Body of pancreas (tissue), 4 donors: ENCODE measurements at regions not wholly inside any gene's neighbourhood (a gene's known extent, or its start where the extent isn't known, plus 50 kb on each side); places are given as distances from the start of the nearest gene placed in this dataset.
"Not testable (repeated sequence)": the region's sequence is repeated elsewhere in the genome, so short reads cannot be mapped to it uniquely, and the experiment has no call there.

Experiments
- ATAC-seq: fragments of 150-250 bp; one replicate; pipeline ENCODE4 v1.9.1; 2016
- DNase-seq, 4 donors: peaks; one replicate each; pipeline ENCODE4 v3.0.0-alpha.2; 2019
- H3K27ac ChIP-seq, 4 donors: fragments of 200-600 bp; sonication (generic); 1 replicate in 3 of 4; 2 replicates in 1 of 4; pipeline versions ENCODE4 v1.5.1 to v1.6.1; 2016 to 2019; ENCODE audit warnings: mild to moderate bottlenecking in 1 of 4, mixed read lengths in 1 of 4, moderate library complexity in 1 of 4
- H3K27me3 ChIP-seq, 2 donors: fragments of 200-600 bp; sonication (generic); one replicate each; pipeline ENCODE4 v1.6.0; 2016; ENCODE audit warnings: mild to moderate bottlenecking in 1 of 2
- H3K36me3 ChIP-seq, 2 donors: fragments of 200-600 bp; sonication (generic); replicated peaks in 1 of 2; 2 replicates each; pipeline ENCODE4 v1.5.1; 2016; ENCODE audit warnings: low read depth in 2 of 2; ENCODE audit not compliant: insufficient read depth in 1 of 2
- H3K4me1 ChIP-seq: fragments of 200-600 bp; sonication (generic); one replicate; pipeline ENCODE4 v1.6.0; 2016
- H3K4me3 ChIP-seq, 2 donors: fragments of 200-600 bp; sonication (generic); 1 replicate in 1 of 2; 2 replicates in 1 of 2; pipeline ENCODE4 v1.5.1; 2016 to 2019
- H3K9me3 ChIP-seq, 3 donors: fragments of 200-600 bp; sonication (generic); 1 replicate in 2 of 3; 2 replicates in 1 of 3; pipeline ENCODE4 v1.5.1; 2016
- POLR2A ChIP-seq, 3 donors: fragments of 450-650 bp; IDR thresholded peaks; one replicate each; pipeline ENCODE4 v1.6.1; 2016; ENCODE audit warnings: antibody characterized with exemption in 3 of 3, mild to moderate bottlenecking in 2 of 3
- WGBS, 2 donors: methylation state at CpG; one replicate each; pipeline ENCODE4 v1.1.5; 2017; 5-methylcytosine and 5-hydroxymethylcytosine counted together
- intact Hi-C: fragments of 100-400 bp; cut with DNase I; formaldehyde crosslinking; loops from one replicate; pipeline ENCODE4 v1.15.1; 2023
- TF ChIP-seq, protein P1 (sequence below), 7 experiments: fragments of 450-650 bp in 4 of 7; fragments of 200-600 bp in 3 of 7; sonication (generic) in 3 of 7; IDR thresholded peaks; one replicate each; pipeline ENCODE4 v1.5.1; 2016 to 2019; ENCODE audit warnings: antibody characterized with exemption in 7 of 7

DNA sequence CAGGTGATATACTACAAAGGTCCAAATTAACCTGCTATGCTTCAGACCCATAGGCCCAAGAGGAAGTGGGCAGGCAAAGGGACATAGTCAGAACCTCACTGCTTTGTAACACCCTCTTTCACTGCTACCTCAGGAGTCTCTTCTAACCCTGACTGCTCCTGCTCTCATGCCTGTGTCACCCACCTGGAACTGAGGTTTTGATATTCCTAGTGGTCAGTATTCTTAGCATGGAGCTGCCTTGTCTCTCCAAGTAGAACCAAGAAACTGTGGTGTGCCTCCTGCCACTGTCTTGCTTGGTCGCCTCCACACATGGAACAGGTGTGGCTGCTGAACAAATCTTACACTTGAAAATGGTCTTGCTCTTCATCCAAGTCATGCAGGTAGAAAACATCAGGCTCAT, 677.5 kb downstream of the XPNPEP1 start:
- H3K27me3 ChIP-seq, result no peaks in the 10 kb centered on the region
- no peak for ATAC-seq
- intact Hi-C loops, result no loop called here

DNA sequence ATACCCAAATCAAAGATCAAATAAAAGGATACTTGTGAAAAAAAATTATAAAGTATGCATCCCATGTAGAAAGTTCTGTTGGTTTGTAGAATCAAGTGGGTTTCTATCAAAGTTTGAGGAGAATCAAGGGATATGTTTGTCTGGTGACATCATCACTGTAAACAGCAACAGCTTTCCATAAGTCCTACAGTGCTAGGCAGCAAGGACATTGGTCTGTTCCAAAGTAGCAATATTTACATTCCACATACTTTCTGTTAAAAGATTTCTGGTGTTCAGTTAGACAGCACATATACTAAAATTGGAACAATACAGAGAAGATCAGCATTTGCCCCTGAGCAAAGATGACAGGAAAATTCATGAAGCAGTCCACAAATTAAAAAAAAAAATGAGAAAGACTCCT, 683.9 kb downstream of the XPNPEP1 start:
- no peaks in the 10 kb centered on the region for H3K36me3 ChIP-seq
- H3K4me1 ChIP-seq, result no peaks in the 10 kb centered on the region
- no peaks in the 10 kb centered on the region for H3K27me3 ChIP-seq
- H3K27ac ChIP-seq, result no peak overlapping the region
- TF ChIP-seq POLR2A (IDR thresholded peaks at IDR 0.05), result no peak
- TF ChIP-seq, protein P1, sequence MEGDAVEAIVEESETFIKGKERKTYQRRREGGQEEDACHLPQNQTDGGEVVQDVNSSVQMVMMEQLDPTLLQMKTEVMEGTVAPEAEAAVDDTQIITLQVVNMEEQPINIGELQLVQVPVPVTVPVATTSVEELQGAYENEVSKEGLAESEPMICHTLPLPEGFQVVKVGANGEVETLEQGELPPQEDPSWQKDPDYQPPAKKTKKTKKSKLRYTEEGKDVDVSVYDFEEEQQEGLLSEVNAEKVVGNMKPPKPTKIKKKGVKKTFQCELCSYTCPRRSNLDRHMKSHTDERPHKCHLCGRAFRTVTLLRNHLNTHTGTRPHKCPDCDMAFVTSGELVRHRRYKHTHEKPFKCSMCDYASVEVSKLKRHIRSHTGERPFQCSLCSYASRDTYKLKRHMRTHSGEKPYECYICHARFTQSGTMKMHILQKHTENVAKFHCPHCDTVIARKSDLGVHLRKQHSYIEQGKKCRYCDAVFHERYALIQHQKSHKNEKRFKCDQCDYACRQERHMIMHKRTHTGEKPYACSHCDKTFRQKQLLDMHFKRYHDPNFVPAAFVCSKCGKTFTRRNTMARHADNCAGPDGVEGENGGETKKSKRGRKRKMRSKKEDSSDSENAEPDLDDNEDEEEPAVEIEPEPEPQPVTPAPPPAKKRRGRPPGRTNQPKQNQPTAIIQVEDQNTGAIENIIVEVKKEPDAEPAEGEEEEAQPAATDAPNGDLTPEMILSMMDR (IDR thresholded peaks at IDR 0.05), result no peak
- no peak overlapping the region for H3K4me3 ChIP-seq
- ATAC-seq, result no peak
- intact Hi-C loops, result no loop called here
- no peaks in the 10 kb centered on the region for H3K9me3 ChIP-seq
- DNase-seq, result no peak

More for the DNA sequence above, 677.5 kb downstream of the XPNPEP1 start:
- 89 to 100% methylated on average over 1 of the region's 1 CpG for WGBS, 2 donors
- no peaks in the 10 kb centered on the region for H3K9me3 ChIP-seq
- H3K4me1 ChIP-seq, result no peaks in the 10 kb centered on the region
- H3K4me3 ChIP-seq, result no peak overlapping the region
- DNase-seq, result no peak
- TF ChIP-seq POLR2A (IDR thresholded peaks at IDR 0.05), result no peak
- TF ChIP-seq, protein P1 (IDR thresholded peaks at IDR 0.05), result no peak
- no peak overlapping the region for H3K27ac ChIP-seq
- H3K36me3 ChIP-seq, result no peaks in the 10 kb centered on the region

DNA sequence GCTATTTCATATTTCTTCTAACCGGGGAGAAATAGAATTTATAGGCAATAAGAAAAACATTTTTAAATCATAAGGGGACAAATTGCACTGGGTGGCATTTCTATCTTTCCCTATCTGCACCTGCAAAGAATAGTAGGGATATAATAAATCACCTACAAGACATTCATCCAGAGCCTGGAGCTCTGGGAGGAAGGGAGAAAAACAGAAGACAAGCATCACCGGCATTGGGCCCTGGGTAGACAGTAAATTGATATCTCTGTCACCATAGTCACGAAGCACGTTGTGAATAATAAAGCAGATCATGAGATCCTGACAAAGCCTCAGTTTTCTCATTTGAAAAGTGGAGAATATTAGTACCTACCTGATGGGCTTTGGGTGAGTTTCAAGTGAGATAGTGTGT, 685.6 kb downstream of the XPNPEP1 start:
- Histone ChIP-seq H3K4me1 (no peaks in the 10 kb centered on the region), H3K4me3 (no peak overlapping the region), H3K36me3 (no peaks in the 10 kb centered on the region), H3K27ac (no peak overlapping the region), H3K9me3 (no peaks in the 10 kb centered on the region), H3K27me3 (no peaks in the 10 kb centered on the region)
- DNase-seq, result no peak
- WGBS, 2 donors, result 67 to 78% methylated on average over 4 of the region's 4 CpGs
- TF ChIP-seq, protein P1 (IDR thresholded peaks at IDR 0.05), result no peak
- TF ChIP-seq POLR2A (IDR thresholded peaks at IDR 0.05), result no peak
- intact Hi-C loops, result no loop called here
- no peak for ATAC-seq

DNA sequence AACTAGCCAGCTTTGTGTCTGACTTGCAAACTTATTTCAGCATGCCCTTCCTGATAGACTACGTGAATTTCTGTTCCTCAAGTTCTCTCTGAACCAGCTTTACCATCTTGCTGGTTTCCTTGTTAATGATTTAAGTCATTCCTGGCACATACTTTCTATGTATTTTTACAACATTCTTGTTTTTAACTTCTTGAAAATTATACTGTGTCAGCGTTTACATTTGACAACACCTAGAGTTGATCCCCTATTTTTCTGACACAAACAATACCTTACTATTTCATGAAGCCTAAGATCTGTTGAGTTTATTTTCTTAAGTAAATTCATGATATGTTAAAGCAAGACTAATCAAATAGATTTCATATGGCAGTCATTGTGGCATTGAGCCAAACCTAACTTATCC, 686.3 kb downstream of the XPNPEP1 start:
- Histone ChIP-seq H3K9me3 (no peaks in the 10 kb centered on the region), H3K36me3 (no peaks in the 10 kb centered on the region), H3K4me1 (no peaks in the 10 kb centered on the region), H3K27ac (no peak overlapping the region), H3K4me3 (no peak overlapping the region), H3K27me3 (no peaks in the 10 kb centered on the region)
- TF ChIP-seq POLR2A (IDR thresholded peaks at IDR 0.05), result no peak
- TF ChIP-seq, protein P1 (IDR thresholded peaks at IDR 0.05), result no peak
- 43 to 46% methylated on average over 2 of the region's 2 CpGs for WGBS, 2 donors
- no peak for ATAC-seq
- intact Hi-C loops, result no loop called here
- no peak for DNase-seq

DNA sequence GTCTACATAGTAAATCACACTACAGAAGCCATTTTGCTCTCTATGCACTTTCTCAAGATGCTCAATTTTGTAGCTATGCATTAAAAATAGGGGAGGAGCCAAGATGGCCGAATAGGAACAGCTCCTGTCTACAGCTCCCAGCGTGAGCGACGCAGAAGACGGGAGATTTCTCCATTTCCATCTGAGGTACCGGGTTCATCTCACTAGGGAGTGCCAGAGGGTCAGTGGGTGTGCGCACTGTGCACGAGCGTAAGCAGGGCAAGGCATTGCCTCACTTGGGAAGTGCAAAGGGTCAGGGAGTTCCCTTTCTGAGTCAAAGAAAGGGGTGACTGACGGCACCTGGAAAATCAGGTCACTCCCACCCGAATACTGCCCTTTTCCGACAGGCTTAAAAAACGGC, 699.8 kb downstream of the XPNPEP1 start:
- H3K4me1 ChIP-seq, H3K27ac ChIP-seq, DNase-seq, H3K9me3 ChIP-seq, H3K36me3 ChIP-seq, H3K27me3 ChIP-seq, H3K4me3 ChIP-seq, intact Hi-C loops, ATAC-seq: not testable (repeated sequence)
- 88 to 91% methylated on average over 13 of the region's 13 CpGs for WGBS, 2 donors
